Endothelial cell (in vitro differentiated cells): ENCODE measurements at regions not wholly inside any gene's neighbourhood (a gene's known extent, or its start where the extent isn't known, plus 50 kb on each side); places are given as distances from the start of the nearest gene placed in this dataset.
"Not testable (repeated sequence)": the region's sequence is repeated elsewhere in the genome, so short reads cannot be mapped to it uniquely, and the experiment has no call there.

Source experiments
- DNase-seq: peaks from one replicate; pipeline ENCODE4 v3.0.0; 2021; ENCODE audit warnings: low spot score
- H3K27ac Mint-ChIP-seq: one replicate; pipeline ENCODE4 v1.8.0; 2021; ENCODE audit warnings: mixed read lengths, inconsistent platforms; ENCODE audit not compliant: unreplicated experiment
- H3K27me3 Mint-ChIP-seq: one replicate; pipeline ENCODE4 v1.8.0; 2021; ENCODE audit warnings: mild to moderate bottlenecking, moderate library complexity, mixed read lengths, inconsistent platforms; ENCODE audit not compliant: unreplicated experiment
- H3K36me3 Mint-ChIP-seq: one replicate; pipeline ENCODE4 v1.8.0; 2021; ENCODE audit warnings: mild to moderate bottlenecking, low read depth, mixed read lengths, inconsistent platforms; ENCODE audit not compliant: unreplicated experiment
- H3K4me1 Mint-ChIP-seq: one replicate; pipeline ENCODE4 v1.8.0; 2021; ENCODE audit warnings: mild to moderate bottlenecking, mixed read lengths, inconsistent platforms; ENCODE audit not compliant: unreplicated experiment
- H3K4me3 Mint-ChIP-seq: one replicate; pipeline ENCODE4 v1.8.0; 2021; ENCODE audit warnings: mild to moderate bottlenecking, mixed read lengths, inconsistent platforms; ENCODE audit not compliant: unreplicated experiment
- H3K9me3 Mint-ChIP-seq: one replicate; pipeline ENCODE4 v1.8.0; 2021; ENCODE audit warnings: mixed read lengths, inconsistent platforms; ENCODE audit not compliant: unreplicated experiment
- TF ChIP-seq, protein P1 (sequence below): fragments of 200-600 bp; sonication (generic); IDR thresholded peaks from one replicate; pipeline ENCODE4 v1.5.0; 2021; ENCODE audit warnings: antibody characterized with exemption; ENCODE audit not compliant: unreplicated experiment

DNA sequence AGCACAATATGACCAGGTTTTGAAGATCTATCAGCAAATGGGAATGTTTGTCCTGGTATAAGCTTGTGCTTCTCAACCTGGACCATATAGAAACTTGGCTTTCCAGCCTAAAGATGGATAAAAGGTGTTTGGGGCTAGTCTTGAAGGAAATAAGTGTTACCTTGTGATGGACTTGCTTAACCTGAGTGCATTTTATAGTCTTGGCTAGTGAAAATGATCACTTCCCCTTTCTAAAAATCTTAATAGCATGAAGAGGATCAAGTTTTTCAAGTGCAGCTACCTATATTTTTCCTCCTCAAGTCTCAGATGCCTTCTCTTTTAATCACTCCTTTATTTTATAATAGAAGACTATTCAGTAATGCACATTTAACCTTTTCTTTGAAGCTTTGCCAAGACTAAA is 919.8 kb upstream of the SLITRK1 start:
- no peaks in the 10 kb centered on the region for H3K9me3 Mint-ChIP-seq
- no peak overlapping the region for H3K4me3 Mint-ChIP-seq
- no peaks in the 10 kb centered on the region for H3K4me1 Mint-ChIP-seq
- TF ChIP-seq, protein P1, sequence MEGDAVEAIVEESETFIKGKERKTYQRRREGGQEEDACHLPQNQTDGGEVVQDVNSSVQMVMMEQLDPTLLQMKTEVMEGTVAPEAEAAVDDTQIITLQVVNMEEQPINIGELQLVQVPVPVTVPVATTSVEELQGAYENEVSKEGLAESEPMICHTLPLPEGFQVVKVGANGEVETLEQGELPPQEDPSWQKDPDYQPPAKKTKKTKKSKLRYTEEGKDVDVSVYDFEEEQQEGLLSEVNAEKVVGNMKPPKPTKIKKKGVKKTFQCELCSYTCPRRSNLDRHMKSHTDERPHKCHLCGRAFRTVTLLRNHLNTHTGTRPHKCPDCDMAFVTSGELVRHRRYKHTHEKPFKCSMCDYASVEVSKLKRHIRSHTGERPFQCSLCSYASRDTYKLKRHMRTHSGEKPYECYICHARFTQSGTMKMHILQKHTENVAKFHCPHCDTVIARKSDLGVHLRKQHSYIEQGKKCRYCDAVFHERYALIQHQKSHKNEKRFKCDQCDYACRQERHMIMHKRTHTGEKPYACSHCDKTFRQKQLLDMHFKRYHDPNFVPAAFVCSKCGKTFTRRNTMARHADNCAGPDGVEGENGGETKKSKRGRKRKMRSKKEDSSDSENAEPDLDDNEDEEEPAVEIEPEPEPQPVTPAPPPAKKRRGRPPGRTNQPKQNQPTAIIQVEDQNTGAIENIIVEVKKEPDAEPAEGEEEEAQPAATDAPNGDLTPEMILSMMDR: no peak
- no peaks in the 10 kb centered on the region for H3K36me3 Mint-ChIP-seq
- no peaks in the 10 kb centered on the region for H3K27me3 Mint-ChIP-seq
- H3K27ac Mint-ChIP-seq: no peak overlapping the region
- DNase-seq: no peak

DNA sequence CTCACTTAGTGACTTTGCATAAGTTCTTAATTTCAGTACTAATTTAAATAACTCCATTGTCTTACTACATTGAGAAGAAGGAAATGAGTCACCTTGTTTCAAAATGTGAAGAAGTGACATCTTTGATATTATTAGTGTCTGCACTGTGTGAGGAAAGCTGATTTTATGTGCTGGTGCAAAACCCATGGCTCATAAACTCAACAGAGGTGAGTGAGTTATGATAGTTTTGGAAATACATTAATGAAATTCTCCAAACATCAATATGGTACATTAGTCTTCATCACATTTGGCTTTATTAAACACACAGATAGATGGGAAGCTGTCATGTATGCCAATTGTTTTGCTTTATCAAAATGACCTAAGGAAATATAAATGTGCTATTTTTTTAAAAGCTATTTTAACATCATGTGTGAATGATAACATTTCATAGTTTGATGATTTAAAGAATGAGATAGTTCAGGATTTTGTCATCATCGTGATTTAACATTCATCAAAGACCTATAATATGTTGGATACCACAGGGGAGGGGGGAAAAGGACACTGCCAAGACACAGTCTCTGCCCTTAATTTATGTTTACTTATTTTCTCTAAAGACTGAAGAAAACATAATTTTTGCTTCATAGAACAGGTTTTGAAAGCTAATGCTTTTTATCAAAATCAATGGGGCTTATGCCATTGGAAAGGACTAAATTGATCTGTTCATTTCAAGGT is 902.3 kb upstream of the SLITRK1 start:
- no peaks in the 10 kb centered on the region for H3K36me3 Mint-ChIP-seq
- no peak for DNase-seq
- no peaks in the 10 kb centered on the region for H3K4me1 Mint-ChIP-seq
- TF ChIP-seq, protein P1: no peak
- H3K27me3 Mint-ChIP-seq: peaks cover 2% of the 10 kb centered on the region
- H3K9me3 Mint-ChIP-seq: no peaks in the 10 kb centered on the region
- H3K4me3 Mint-ChIP-seq: no peak overlapping the region
- H3K27ac Mint-ChIP-seq: no peak overlapping the region

DNA sequence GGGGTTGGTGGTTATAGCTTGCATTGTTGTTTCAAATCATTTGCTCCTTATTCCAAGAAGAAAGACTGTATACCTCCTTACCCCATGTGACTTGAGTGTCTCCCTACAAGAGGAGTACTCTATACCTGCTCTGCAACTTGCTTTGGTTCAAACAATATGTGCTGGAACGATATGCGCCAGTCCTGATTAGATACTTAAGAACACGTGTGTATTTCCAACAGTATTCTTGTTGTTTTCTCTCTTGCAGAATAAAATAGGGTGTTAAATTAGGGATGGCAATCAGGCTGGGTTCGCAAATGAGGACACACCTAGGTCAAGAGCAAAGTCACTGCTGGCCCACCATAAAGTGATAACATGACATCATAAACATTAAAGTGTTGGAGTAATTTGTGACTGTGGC is 895.0 kb upstream of the SLITRK1 start:
- Mint-ChIP-seq H3K4me3 (no peak overlapping the region), H3K4me1 (no peaks in the 10 kb centered on the region), H3K27me3 (no peaks in the 10 kb centered on the region), H3K9me3 (no peaks in the 10 kb centered on the region), H3K27ac (no peak overlapping the region), H3K36me3 (no peaks in the 10 kb centered on the region)
- TF ChIP-seq, protein P1: no peak
- no peak for DNase-seq

DNA sequence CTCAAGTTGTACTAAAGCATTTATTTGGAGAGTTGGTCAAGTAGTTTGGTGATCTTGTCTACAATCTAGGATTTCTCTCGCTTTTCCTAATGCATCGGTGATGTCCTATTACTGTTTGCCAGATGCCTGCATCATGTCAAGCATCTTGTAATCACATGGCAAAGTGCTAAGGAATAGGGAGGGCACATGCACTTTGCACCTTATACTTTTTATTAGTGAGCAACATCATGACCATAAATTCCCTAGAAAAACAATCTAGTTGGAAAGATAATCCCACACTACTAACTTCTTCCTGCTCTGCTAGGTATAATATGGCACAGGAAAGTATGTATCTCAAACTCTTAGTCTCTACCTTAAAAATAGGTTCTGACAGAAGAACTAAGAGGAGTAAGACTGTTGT is 894.3 kb upstream of the SLITRK1 start:
- Mint-ChIP-seq H3K4me1 (no peaks in the 10 kb centered on the region), H3K4me3 (no peak overlapping the region)

DNA sequence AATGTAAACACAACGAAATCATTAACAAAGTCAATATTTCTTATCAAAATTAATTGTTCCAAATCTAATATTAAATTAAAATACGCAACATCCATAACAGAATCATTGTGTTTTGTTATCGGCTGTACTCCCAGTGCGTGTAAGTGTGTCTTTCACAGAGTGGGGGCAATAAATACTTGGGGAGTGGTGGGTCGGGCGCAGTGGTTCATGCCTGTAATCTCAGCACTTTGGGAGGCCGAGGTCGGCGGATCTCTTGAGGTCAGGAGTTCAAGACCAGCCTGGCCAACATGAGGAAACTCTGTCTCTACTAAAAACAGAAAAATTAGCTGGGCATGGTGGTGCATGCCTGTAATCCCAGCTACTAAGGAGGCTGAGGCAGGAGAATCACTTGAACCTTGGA is 893.6 kb upstream of the SLITRK1 start:
- not testable (repeated sequence) for H3K27me3 Mint-ChIP-seq, H3K4me3 Mint-ChIP-seq, H3K4me1 Mint-ChIP-seq, H3K36me3 Mint-ChIP-seq, H3K9me3 Mint-ChIP-seq, DNase-seq, H3K27ac Mint-ChIP-seq

More for the DNA sequence above, 894.3 kb upstream of the SLITRK1 start:
- Mint-ChIP-seq H3K9me3 (no peaks in the 10 kb centered on the region), H3K27me3 (no peaks in the 10 kb centered on the region), H3K27ac (no peak overlapping the region), H3K36me3 (no peaks in the 10 kb centered on the region)
- no peak for DNase-seq
- TF ChIP-seq, protein P1: no peak
